Keratinocyte (primary cell): ENCODE measurements at regions not wholly inside any gene's neighbourhood (a gene's known extent, or its start where the extent isn't known, plus 50 kb on each side); places are given as distances from the start of the nearest gene placed in this dataset.

Source experiments
- DNase-seq: peaks from one replicate; pipeline ENCODE4 v3.0.0-alpha.2; 2011; ENCODE audit warnings: low read depth, missing footprints, low spot score
- FAIRE-seq: peaks from 2 replicates; lab custom pipeline; 2011; peaks lifted over from hg19 to GRCh38; lab: Jason Lieb, UNC
- H2AFZ ChIP-seq: 2 replicates; pipeline ENCODE4 v1.6.0; 2012; ENCODE audit warnings: low read length, control low read depth, inconsistent platforms; ENCODE audit not compliant: control insufficient read depth
- H3K27ac ChIP-seq: 2 replicates; pipeline ENCODE4 v1.5.1; 2011; ENCODE audit warnings: low read length; ENCODE audit not compliant: control insufficient read depth, insufficient read depth
- H3K27me3 ChIP-seq: 3 replicates; pipeline ENCODE4 v1.6.0; 2011; ENCODE audit warnings: low read length; ENCODE audit not compliant: control insufficient read depth, insufficient read depth; ENCODE audit errors: extremely low read depth
- H3K36me3 ChIP-seq, 2 experiments: 2 replicates in 1 of 2; 3 replicates in 1 of 2; pipeline ENCODE4 v1.5.1; 2011; ENCODE audit warnings: low read length in 2 of 2, mild to moderate bottlenecking in 1 of 2; ENCODE audit not compliant: control insufficient read depth in 2 of 2, insufficient read depth in 2 of 2; ENCODE audit errors: extremely low read depth in 1 of 2
- H3K4me1 ChIP-seq: 3 replicates; pipeline ENCODE4 v1.5.1; 2011; ENCODE audit warnings: low read length; ENCODE audit not compliant: control insufficient read depth, insufficient read depth; ENCODE audit errors: extremely low read depth
- H3K4me2 ChIP-seq: 3 replicates; pipeline ENCODE4 v1.6.0; 2011; ENCODE audit warnings: low read depth, low read length; ENCODE audit not compliant: control insufficient read depth, insufficient read depth; ENCODE audit errors: extremely low read depth
- H3K4me3 ChIP-seq, 3 experiments: fragments of 200-600 bp in 1 of 3; sonication (generic) in 1 of 3; 2 replicates in 2 of 3; 3 replicates in 1 of 3; pipeline ENCODE4 v1.5.1; 2011 to 2016; ENCODE audit warnings: low read length in 3 of 3, mild to moderate bottlenecking in 3 of 3, control low read depth in 2 of 3, inconsistent platforms in 1 of 3, low read depth in 1 of 3, mixed read lengths in 1 of 3, mixed run types in 1 of 3, moderate library complexity in 1 of 3; ENCODE audit not compliant: control insufficient read depth in 2 of 3, insufficient read depth in 2 of 3; ENCODE audit errors: extremely low read depth in 1 of 3
- H3K79me2 ChIP-seq: 2 replicates; pipeline ENCODE4 v1.6.0; 2012; ENCODE audit warnings: low read length; ENCODE audit not compliant: control insufficient read depth, insufficient read depth
- H3K9ac ChIP-seq: 3 replicates; pipeline ENCODE4 v1.6.0; 2011; ENCODE audit warnings: low read length; ENCODE audit not compliant: control insufficient read depth, insufficient read depth; ENCODE audit errors: extremely low read depth
- H3K9me1 ChIP-seq: 3 replicates; pipeline ENCODE4 v1.6.0; 2011; ENCODE audit warnings: low read length; ENCODE audit not compliant: control insufficient read depth, insufficient read depth; ENCODE audit errors: extremely low read depth
- H3K9me3 ChIP-seq: 2 replicates; pipeline ENCODE4 v1.5.1; 2012; ENCODE audit warnings: low read depth, low read length; ENCODE audit not compliant: control insufficient read depth
- H4K20me1 ChIP-seq: 3 replicates; pipeline ENCODE4 v1.6.0; 2011; ENCODE audit warnings: low read length; ENCODE audit not compliant: control insufficient read depth, insufficient read depth; ENCODE audit errors: extremely low read depth
- CTCF ChIP-seq, 3 experiments: IDR thresholded peaks in 1 of 3; conservative IDR thresholded peaks in 1 of 3; optimal IDR thresholded peaks in 1 of 3; 2 replicates in 2 of 3; 3 replicates in 1 of 3; pipeline versions ENCODE3 to v1.5.1; 2011; ENCODE audit warnings: low read length in 3 of 3, mild to moderate bottlenecking in 3 of 3, moderate library complexity in 2 of 3, control low read depth in 1 of 3, inconsistent platforms in 1 of 3; ENCODE audit not compliant: insufficient read depth in 2 of 3; ENCODE audit errors: extremely low read depth in 1 of 3
- EZH2 ChIP-seq: IDR thresholded peaks from one replicate; pipeline ENCODE4 v1.6.1; 2012; ENCODE audit warnings: inconsistent platforms, mild to moderate bottlenecking, low read length, moderate library complexity
- dilution Hi-C: fragments of 300-500 bp; cut with MboI; formaldehyde crosslinking; loops from one replicate; pipeline ENCODE4 v1.7.0; 2020; ENCODE audit warnings: low sequenced_read_pairs; ENCODE audit not compliant: extremely low pct_ligation_motif_present

- H3K36me3 ChIP-seq: no peaks in the 10 kb centered on the region
- H3K9ac ChIP-seq: no peak overlapping the region
- H3K4me1 ChIP-seq: no peaks in the 10 kb centered on the region
- DNase-seq: no peak
- FAIRE-seq: no peak
- no peaks in the 10 kb centered on the region for H3K9me3 ChIP-seq
- no peaks in the 10 kb centered on the region for H3K27me3 ChIP-seq
- TF ChIP-seq CTCF (optimal IDR thresholded peaks at IDR 0.05 in 1 of 3, IDR thresholded peaks at IDR 0.05 in 1 of 3, conservative IDR thresholded peaks at IDR 0.05 in 1 of 3; ENCODE audit: extremely low read depth in 1 of 3, insufficient read depth in 2 of 3, low read length in 3 of 3) (no peak), EZH2 (no peak)
- H3K4me2 ChIP-seq: no peak overlapping the region
- no peak overlapping the region for H2AFZ ChIP-seq
- dilution Hi-C loops: no loop called here
- H4K20me1 ChIP-seq: no peaks in the 10 kb centered on the region
- no peak overlapping the region for H3K4me3 ChIP-seq
- H3K79me2 ChIP-seq: no peaks in the 10 kb centered on the region
- H3K9me1 ChIP-seq: no peaks in the 10 kb centered on the region
- no peak overlapping the region for H3K27ac ChIP-seq
These were observed 319.7 kb upstream of the POM121L12 start for GRCh38 chr7:52715701-52716100.

- no peak overlapping the region for H3K4me2 ChIP-seq
- no peaks in the 10 kb centered on the region for H3K9me3 ChIP-seq
- H3K36me3 ChIP-seq: no peaks in the 10 kb centered on the region
- no peak for FAIRE-seq
- no peaks in the 10 kb centered on the region for H4K20me1 ChIP-seq
- H3K9ac ChIP-seq: no peak overlapping the region
- DNase-seq: no peak
- H2AFZ ChIP-seq: no peak overlapping the region
- H3K27ac ChIP-seq: no peak overlapping the region
- H3K9me1 ChIP-seq: no peaks in the 10 kb centered on the region
- dilution Hi-C loops: no loop called here
- no peak overlapping the region for H3K4me3 ChIP-seq
- no peak for TF ChIP-seq EZH2
- TF ChIP-seq CTCF (optimal IDR thresholded peaks at IDR 0.05 in 1 of 3, IDR thresholded peaks at IDR 0.05 in 1 of 3, conservative IDR thresholded peaks at IDR 0.05 in 1 of 3; ENCODE audit: extremely low read depth in 1 of 3, insufficient read depth in 2 of 3, low read length in 3 of 3): no peak
- H3K4me1 ChIP-seq: no peaks in the 10 kb centered on the region
- no peaks in the 10 kb centered on the region for H3K79me2 ChIP-seq
- H3K27me3 ChIP-seq: no peaks in the 10 kb centered on the region
These were observed 322.5 kb upstream of the POM121L12 start for GRCh38 chr7:52712938-52713337.
